ENCODE measurements at regions not wholly inside any gene's neighbourhood (a gene's known extent, or its start where the extent isn't known, plus 50 kb on each side); places are given as distances from the start of the nearest gene placed in this dataset.
"Not testable (repeated sequence)": the region's sequence is repeated elsewhere in the genome, so short reads cannot be mapped to it uniquely, and the experiment has no call there.

- no peak for DNase-seq
Observed at GRCh38 chr6:139960671-139961070, 586.2 kb upstream of the CITED2 start.

DNA sequence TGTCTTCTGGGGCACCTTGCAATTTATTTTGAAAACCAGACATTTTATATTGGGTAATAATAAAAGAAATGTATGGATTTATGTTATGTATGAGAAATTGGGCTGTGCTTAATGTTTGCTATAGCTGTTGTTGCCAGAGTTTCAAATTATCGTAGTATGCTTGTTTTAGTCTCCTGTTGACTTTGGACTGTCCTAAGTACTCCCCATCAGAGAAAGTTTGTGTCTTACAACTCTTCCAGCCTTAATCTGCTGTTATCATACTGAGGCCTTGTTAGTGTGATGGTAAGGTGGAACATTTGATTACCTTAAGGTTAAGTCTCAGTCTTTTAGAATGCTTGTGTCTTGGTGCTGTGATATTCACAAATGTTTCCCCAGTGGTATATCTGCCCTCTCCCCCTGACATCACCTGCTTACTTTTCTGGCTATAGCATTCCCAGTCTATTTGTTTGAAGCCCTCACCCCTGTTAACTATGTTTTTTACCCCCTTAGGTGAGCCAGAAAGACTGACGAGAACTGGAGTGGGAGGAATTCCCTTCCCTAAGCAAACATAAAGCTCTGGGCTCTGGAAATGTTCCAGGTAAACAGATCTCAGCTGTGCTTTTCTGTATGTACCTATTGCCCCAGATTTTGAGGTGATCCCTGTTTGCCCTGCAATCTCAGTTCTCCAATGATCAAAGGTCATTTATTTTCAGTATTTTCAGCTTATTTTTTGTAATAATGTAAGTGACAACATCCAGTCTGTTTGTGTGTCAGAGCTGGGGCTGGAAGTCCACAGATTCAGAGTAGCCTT lies 581.1 kb upstream of the CITED2 start:
- DNase-seq: no peak

- DNase-seq: no peak
Observed at GRCh38 chr6:139954463-139955071, 580.1 kb upstream of the CITED2 start.

GRCh38 chr6:139953780-139954179 lies 579.3 kb upstream of the CITED2 start:
- not testable (repeated sequence) for DNase-seq

GRCh38 chr6:139951172-139951571 lies 576.7 kb upstream of the CITED2 start:
- no peak for DNase-seq

DNA sequence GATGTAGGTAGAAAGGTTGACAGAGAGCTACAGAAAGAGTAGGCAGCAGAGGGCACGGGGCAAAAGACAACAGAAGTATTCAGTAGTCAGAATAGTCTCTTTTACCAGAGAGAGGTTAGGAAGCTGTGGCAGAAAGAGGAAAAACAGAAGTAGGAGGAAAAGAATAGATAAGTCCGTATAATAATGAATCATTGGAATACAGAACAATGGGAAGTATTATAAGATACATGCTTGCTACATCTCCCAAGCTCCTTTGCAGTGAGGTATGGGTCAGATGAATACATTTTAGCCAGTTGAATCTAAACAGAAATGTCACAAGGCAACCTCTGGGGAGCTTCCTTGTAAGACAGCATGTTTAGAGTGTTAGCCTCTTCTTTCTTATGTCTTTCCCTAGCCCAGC lies 570.5 kb upstream of the CITED2 start:
- no peak for DNase-seq

GRCh38 chr6:139944131-139944530 lies 569.7 kb upstream of the CITED2 start:
- DNase-seq: no peak

DNA sequence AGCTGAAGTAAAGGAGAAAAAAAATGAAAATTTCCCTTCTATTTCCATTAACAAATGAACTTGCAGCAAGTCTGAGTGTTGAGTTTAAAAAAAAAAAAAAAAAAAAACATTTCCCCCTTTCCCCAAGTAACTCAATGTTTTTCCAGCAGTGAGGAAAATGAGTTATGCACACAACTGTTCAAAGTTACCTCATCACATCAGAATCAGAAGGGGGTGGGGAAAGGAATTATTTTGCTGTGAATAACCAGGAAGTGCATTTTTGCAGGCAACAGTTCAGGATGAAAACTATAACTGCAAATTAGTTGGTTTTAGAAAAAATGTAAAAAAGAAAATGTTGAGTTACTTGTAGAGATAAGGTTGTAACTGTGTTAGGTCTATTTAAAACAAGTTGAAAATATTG lies 568.9 kb upstream of the CITED2 start:
- DNase-seq: no peak

- DNase-seq: no peak
Observed at GRCh38 chr6:139942331-139942730, 567.9 kb upstream of the CITED2 start.

- no peak for DNase-seq
Observed at GRCh38 chr6:139941826-139942225, 567.4 kb upstream of the CITED2 start.

DNA sequence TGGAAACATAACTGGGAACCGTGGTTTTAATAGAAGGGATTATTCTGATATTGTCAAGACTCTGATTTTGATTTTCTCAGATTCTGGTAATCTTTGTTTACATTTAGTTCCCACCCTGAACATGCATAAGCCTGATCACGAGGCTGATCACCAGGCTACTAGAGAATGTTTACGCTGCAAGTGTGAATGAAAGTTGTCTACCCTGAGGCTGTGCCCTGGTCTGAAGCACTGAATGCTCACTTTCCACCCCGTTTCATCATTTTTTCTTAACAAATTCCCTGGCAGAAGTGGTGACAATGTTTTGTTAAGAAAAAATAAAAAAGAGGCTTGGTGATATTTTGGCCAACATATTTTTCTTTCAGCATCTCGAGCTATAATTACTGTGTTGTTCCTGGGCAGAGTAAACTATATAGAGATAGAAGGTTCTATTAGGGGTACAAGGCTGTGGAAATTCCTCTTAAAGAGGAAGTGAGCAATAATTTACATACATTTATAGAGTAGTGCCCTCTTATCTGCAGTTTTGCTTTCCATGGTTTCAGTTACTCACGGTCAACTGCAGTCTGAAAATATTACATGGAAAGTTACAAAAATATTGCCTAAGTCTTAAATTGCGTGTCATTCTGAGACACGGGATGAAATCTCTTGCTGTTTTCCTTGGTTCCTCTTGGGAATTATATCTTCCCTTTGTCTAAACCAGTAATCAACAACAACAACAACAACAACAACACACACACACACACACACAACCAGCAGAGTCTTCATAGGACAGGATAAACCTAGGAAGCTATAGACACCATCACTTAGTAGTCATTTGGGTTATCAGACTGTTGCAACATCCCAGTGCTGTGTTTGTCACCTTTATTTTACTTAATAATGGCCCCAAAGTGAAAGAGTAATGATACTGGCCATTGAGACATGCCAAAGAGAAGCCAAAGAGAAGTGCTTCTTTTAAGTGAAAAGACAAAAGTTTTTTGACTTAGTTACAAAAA lies 566.6 kb upstream of the CITED2 start:
- DNase-seq: no peak

GRCh38 chr6:139939189-139939979 lies 564.9 kb upstream of the CITED2 start:
- DNase-seq: no peak

- DNase-seq: no peak
Observed at GRCh38 chr6:139932671-139933070, 558.2 kb upstream of the CITED2 start.

DNA sequence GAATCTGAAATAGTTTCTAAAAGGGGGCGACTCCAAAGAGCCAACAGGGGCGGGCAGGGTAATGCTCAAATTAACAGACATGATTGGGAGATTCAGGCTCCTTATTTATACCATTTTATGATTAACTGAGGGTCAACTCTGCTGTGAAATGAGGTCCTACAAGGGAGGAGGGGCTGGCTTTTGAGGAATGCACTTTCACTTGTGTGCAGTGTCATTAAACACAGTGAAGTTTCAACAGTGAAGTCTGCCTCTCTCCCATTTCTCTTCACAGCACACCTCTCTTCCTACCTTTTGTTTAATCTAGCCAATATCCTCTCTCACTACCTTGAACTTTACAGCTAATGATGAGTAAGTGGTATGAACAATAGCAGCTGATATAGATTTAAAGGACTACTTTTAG lies 557.3 kb upstream of the CITED2 start:
- DNase-seq: no peak

GRCh38 chr6:139927742-139928305 lies 553.4 kb upstream of the CITED2 start:
- DNase-seq: no peak

- DNase-seq: no peak
Observed at GRCh38 chr6:139927236-139927635, 552.8 kb upstream of the CITED2 start.

DNA sequence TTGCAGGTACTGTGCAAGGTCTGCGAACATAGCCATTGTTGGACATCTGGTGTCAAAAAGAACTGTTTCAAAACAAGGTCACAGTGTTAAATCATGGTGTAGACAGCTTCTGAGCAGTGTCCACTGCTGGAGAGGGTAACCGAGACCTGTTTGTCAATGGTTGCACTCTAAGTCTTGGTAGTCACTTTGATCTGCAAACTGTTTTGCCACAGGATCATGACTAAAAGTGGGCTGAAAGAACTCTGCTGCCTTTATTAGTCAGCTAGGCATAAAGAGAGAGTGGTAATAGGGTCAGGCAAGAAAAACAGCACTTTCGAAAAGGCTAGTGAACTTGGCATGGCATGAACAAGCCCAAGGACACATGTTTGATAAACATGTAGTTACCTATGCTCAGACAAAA lies 552.3 kb upstream of the CITED2 start:
- no peak for DNase-seq

DNA sequence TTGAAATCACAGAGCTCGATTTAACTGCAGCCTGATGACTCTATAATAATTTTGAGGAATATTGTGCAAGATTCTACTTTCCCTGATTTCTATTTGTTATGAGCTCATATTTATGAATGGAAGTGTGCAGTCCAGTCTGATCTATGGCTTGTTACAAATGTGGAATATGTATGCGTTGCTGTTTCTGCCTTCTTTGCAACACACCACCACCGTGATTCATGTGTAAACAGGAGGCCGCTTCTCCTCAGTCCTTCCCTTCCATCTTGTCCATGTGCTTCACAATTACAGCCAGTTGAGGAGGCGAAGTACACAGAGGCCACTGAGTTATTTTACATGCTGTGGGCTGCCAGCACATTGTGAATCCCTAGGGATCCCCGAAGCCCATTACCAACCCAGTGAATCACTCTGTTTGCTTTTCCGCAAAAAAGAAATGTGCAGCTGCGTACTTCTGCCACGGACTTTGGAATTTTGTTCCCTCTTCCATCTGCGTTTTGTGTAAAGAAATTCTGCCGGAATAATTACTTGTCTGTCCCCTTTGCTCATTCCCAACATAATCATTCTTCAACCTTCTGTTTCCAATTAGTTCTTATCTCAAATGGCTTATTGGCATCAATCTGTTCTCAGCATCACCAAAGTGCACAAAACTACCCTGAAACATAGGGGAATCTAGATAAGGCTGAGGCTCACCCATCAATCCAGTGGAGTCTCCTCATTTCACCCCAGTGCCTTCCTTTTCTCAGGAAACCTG lies 551.6 kb upstream of the CITED2 start:
- no peak for DNase-seq

GRCh38 chr6:139923964-139924475 lies 549.6 kb upstream of the CITED2 start:
- no peak for DNase-seq

DNA sequence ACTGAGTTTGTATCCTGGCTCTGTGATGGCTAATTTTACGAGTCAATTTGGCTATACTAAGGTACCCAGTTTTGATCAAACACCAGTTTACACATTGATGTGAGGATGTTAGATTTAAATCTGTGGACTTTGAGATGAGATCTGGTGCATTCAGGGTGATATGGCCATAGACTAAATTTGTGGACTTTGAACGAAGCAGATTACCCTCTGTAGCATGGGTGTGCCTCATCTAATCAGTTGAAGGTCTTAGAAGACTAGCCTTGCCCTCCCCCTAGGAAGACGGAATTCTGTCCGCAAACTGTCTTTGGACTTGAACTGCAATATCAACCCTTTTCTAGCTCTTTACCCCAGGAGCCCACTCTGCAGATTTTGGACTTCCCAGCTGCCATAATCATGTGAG lies 547.8 kb upstream of the CITED2 start:
- DNase-seq: no peak

GRCh38 chr6:139920776-139921100 lies 546.3 kb upstream of the CITED2 start:
- no peak for DNase-seq

Data from activated T-cell treated with anti-CD3 and anti-CD28 coated beads, Interleukin-2, amount 50 U/mL, for 48 hours (primary cell).